Fibroblast of the aortic adventitia (primary cell): ENCODE measurements at regions not wholly inside any gene's neighbourhood (a gene's known extent, or its start where the extent isn't known, plus 50 kb on each side); places are given as distances from the start of the nearest gene placed in this dataset.

Experiments used
- DNase-seq: peaks from one replicate; pipeline ENCODE4 v3.0.0-alpha.2; 2010; ENCODE audit warnings: low read depth
- H3K4me3 ChIP-seq: 2 replicates; pipeline ENCODE4 v1.5.1; 2011; ENCODE audit warnings: low read depth, mild to moderate bottlenecking, control low read depth, low read length, moderate library complexity
- CTCF ChIP-seq: IDR thresholded peaks from 2 replicates; pipeline ENCODE4 v1.5.1; 2011; ENCODE audit warnings: mild to moderate bottlenecking, low read length, control low read depth, inconsistent platforms; ENCODE audit not compliant: insufficient read depth

- DNase-seq = peak; percentile 97
- no peak overlapping the region for H3K4me3 ChIP-seq
- TF ChIP-seq CTCF = no peak
Measured at GRCh38 chr9:108186642-108187395, 669.0 kb downstream of the ACTL7B start.

- no peak for TF ChIP-seq CTCF
- H3K4me3 ChIP-seq = no peak overlapping the region
- no peak for DNase-seq
Measured at GRCh38 chr9:108185613-108186012, 670.2 kb downstream of the ACTL7B start.

GRCh38 chr9:108184941-108185340, 670.8 kb downstream of the ACTL7B start:
- no peak overlapping the region for H3K4me3 ChIP-seq
- peak; percentile 59 for DNase-seq
- no peak for TF ChIP-seq CTCF

GRCh38 chr9:108184009-108184408, 671.8 kb downstream of the ACTL7B start:
- no peak for DNase-seq
- no peak for TF ChIP-seq CTCF
- no peak overlapping the region for H3K4me3 ChIP-seq

- DNase-seq = peak; percentile 79
- no peak for TF ChIP-seq CTCF
- no peak overlapping the region for H3K4me3 ChIP-seq
Measured at GRCh38 chr9:108182950-108183381, 672.8 kb downstream of the ACTL7B start.

- DNase-seq = no peak
- no peak for TF ChIP-seq CTCF
- H3K4me3 ChIP-seq = no peak overlapping the region
Measured at GRCh38 chr9:108182270-108182669, 673.5 kb downstream of the ACTL7B start.

GRCh38 chr9:108181441-108181840, 674.3 kb downstream of the ACTL7B start:
- no peak overlapping the region for H3K4me3 ChIP-seq
- TF ChIP-seq CTCF = no peak
- no peak for DNase-seq
